Lung (tissue), 11 donors: ENCODE measurements at regions not wholly inside any gene's neighbourhood (a gene's known extent, or its start where the extent isn't known, plus 50 kb on each side); places are given as distances from the start of the nearest gene placed in this dataset.
"Not testable (repeated sequence)": the region's sequence is repeated elsewhere in the genome, so short reads cannot be mapped to it uniquely, and the experiment has no call there.

Experiments
- ATAC-seq: fragments of 200-7000 bp; cut with Tn5 transposase; one replicate; pipeline ENCODE4 v1.9.1; 2020; ENCODE audit warnings: moderate number of reproducible peaks; ENCODE audit not compliant: insufficient read depth, low FRiP score
- DNase-seq, 3 donors: peaks; one replicate each; pipeline ENCODE4 v3.0.0-alpha.2; 2013 to 2017
- H3K27ac ChIP-seq, 2 donors: one replicate each; pipeline ENCODE4 v1.5.1; 2013; ENCODE audit warnings: mild to moderate bottlenecking in 2 of 2, moderate library complexity in 2 of 2, control low read depth in 1 of 2, inconsistent platforms in 1 of 2, low read depth in 1 of 2, low read length in 1 of 2
- H3K27me3 ChIP-seq, 3 donors: one replicate each; pipeline ENCODE4 v1.5.1; 2013; ENCODE audit warnings: low read length in 2 of 3; ENCODE audit not compliant: control insufficient read depth in 3 of 3, insufficient read depth in 3 of 3
- H3K36me3 ChIP-seq, 4 donors: one replicate each; pipeline ENCODE4 v1.5.1; 2013; ENCODE audit warnings: low read length in 4 of 4, mild to moderate bottlenecking in 1 of 4, moderate library complexity in 1 of 4; ENCODE audit not compliant: control insufficient read depth in 4 of 4, insufficient read depth in 4 of 4
- H3K4me1 ChIP-seq, 5 donors: one replicate each; pipeline ENCODE4 v1.5.1; 2013; ENCODE audit warnings: low read length in 5 of 5, mild to moderate bottlenecking in 2 of 5, moderate library complexity in 1 of 5; ENCODE audit not compliant: control insufficient read depth in 5 of 5, insufficient read depth in 5 of 5
- H3K4me3 ChIP-seq: one replicate; pipeline ENCODE4 v1.5.1; 2013; ENCODE audit warnings: mild to moderate bottlenecking, control low read depth, moderate library complexity
- H3K9ac ChIP-seq, 2 donors: one replicate each; pipeline ENCODE4 v1.5.1; 2013; ENCODE audit warnings: low read length in 2 of 2, control low read depth in 1 of 2; ENCODE audit not compliant: insufficient read depth in 1 of 2
- H3K9me3 ChIP-seq, 4 donors: one replicate each; pipeline ENCODE4 v1.5.1; 2013; ENCODE audit warnings: low read length in 3 of 4, mild to moderate bottlenecking in 1 of 4, moderate library complexity in 1 of 4; ENCODE audit not compliant: control insufficient read depth in 4 of 4, insufficient read depth in 3 of 4
- CTCF ChIP-seq: IDR thresholded peaks from 2 replicates; pipeline ENCODE4 v1.5.1; 2012; ENCODE audit warnings: mild to moderate bottlenecking; ENCODE audit errors: control extremely low read depth, extremely low read depth
- WGBS, 2 donors: extraction: QIAGEN DNeasy Blood & Tissue Kit; methylation state at CpG; one replicate each; pipeline ENCODE4 v1.1.7; 2013; 5-methylcytosine and 5-hydroxymethylcytosine counted together
- donor health status: control.
- donor health status: control.
- donor health status: Bipolar disorder and iron deficiency.
- donor health status: healthy.
- donor health status: DM: yes; HTN: yes; CAD: no.

- Histone ChIP-seq H3K27me3 (no peaks in the 10 kb centered on the region), H3K36me3 (no peaks in the 10 kb centered on the region), H3K4me1 (no peaks in the 10 kb centered on the region), H3K4me3 (no peak overlapping the region), H3K27ac (no peak overlapping the region), H3K9me3 (no peaks in the 10 kb centered on the region), H3K9ac (no peak overlapping the region)
- ATAC-seq (no peak), DNase-seq (no peak)
- no peak for TF ChIP-seq CTCF
- WGBS, 2 donors = 76 to 77% methylated on average over 8 of the region's 8 CpGs
These were observed 1191.9 kb upstream of the SLC39A10 start for GRCh38 chr2:194464964-194465638.

- DNase-seq, H3K36me3 ChIP-seq, H3K4me1 ChIP-seq, H3K27me3 ChIP-seq, H3K27ac ChIP-seq, H3K9ac ChIP-seq, H3K9me3 ChIP-seq, ATAC-seq, H3K4me3 ChIP-seq: not testable (repeated sequence)
- 48 to 50% methylated on average over 2 of the region's 2 CpGs for WGBS, 2 donors
These were observed 1194.1 kb upstream of the SLC39A10 start for GRCh38 chr2:194462883-194463282.

- H3K27ac ChIP-seq = no peak overlapping the region
These were observed 1201.7 kb upstream of the SLC39A10 start for GRCh38 chr2:194455358-194455757.

GRCh38 chr2:194452504-194452903 is 1204.5 kb upstream of the SLC39A10 start:
- Histone ChIP-seq H3K4me1 (no peaks in the 10 kb centered on the region), H3K9ac (no peak overlapping the region), H3K36me3 (no peaks in the 10 kb centered on the region), H3K9me3 (no peaks in the 10 kb centered on the region), H3K4me3 (no peak overlapping the region), H3K27ac (no peak overlapping the region), H3K27me3 (no peaks in the 10 kb centered on the region)
- TF ChIP-seq CTCF = no peak
- no peak for DNase-seq
- 74 to 79% methylated on average over 5 of the region's 5 CpGs for WGBS, 2 donors
- no peak for ATAC-seq

More at GRCh38 chr2:194455358-194455757, 1201.7 kb upstream of the SLC39A10 start:
- no peaks in the 10 kb centered on the region for H3K36me3 ChIP-seq
- H3K4me1 ChIP-seq = no peaks in the 10 kb centered on the region
- ATAC-seq (no peak), DNase-seq (no peak)
- no peak overlapping the region for H3K4me3 ChIP-seq
- WGBS, 2 donors = 59 to 66% methylated on average over 2 of the region's 2 CpGs
- TF ChIP-seq CTCF = no peak
- no peaks in the 10 kb centered on the region for H3K9me3 ChIP-seq
- no peak overlapping the region for H3K9ac ChIP-seq
- H3K27me3 ChIP-seq = no peaks in the 10 kb centered on the region
